ENCODE measurements at regions not wholly inside any gene's neighbourhood (a gene's known extent, or its start where the extent isn't known, plus 50 kb on each side); places are given as distances from the start of the nearest gene placed in this dataset.

DNA sequence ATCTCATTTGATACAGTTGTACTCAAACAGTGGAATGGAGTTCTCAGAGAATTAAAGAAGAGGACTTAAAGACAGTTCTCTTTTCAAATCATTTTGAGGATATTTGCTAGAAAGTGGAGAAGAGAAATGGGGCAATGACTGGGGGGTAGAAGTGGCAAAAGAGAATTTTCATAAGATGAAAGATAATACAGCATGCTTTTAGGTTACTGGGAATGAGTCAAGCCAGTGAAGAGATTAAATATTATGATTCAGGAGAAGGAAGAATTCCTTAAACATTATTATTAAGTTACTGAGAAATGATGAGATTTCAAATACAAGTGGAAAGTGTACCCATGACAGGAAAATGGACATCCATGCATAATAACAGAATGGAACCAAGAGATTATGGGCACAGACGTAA, 219.0 kb upstream of the DKK2 start:
- no peak for TF ChIP-seq CTCF (IDR thresholded peaks at IDR 0.05 in 8 of 11, conservative IDR thresholded peaks at IDR 0.05 in 3 of 11)
- TF ChIP-seq POLR2A (IDR thresholded peaks at IDR 0.05): no peak
- TF ChIP-seq POLR2AphosphoS5 (IDR thresholded peaks at IDR 0.05): no peak
- intact Hi-C loops (cut with DNase I; ENCODE audit: low total_unique reads): no loop called here
- H3K27ac ChIP-seq: no peak overlapping the region
- H3K27me3 ChIP-seq (replicated peaks in 1 of 7): no peaks in the 10 kb centered on the region
- no peaks in the 10 kb centered on the region for H3K36me3 ChIP-seq
- no peak for DNase-seq
- H3K4me3 ChIP-seq: no peak overlapping the region
- H3K4me1 ChIP-seq: no peaks in the 10 kb centered on the region
- no peaks in the 10 kb centered on the region for H3K9me3 ChIP-seq
- WGBS, 5 donors: 68 to 100% (median 76%) methylated on average over 1 of the region's 1 CpG

- no peak overlapping the region for H3K4me3 ChIP-seq
- no peak for DNase-seq
- TF ChIP-seq POLR2A (IDR thresholded peaks at IDR 0.05) (no peak), CTCF (IDR thresholded peaks at IDR 0.05 in 8 of 11, conservative IDR thresholded peaks at IDR 0.05 in 3 of 11) (no peak), POLR2AphosphoS5 (IDR thresholded peaks at IDR 0.05) (no peak)
- H3K9me3 ChIP-seq: peaks cover 0 to 3% (median 0%) of the 10 kb centered on the region in 8 donors
- intact Hi-C loops (cut with DNase I; ENCODE audit: low total_unique reads): no loop called here
- no peaks in the 10 kb centered on the region for H3K4me1 ChIP-seq
- no peaks in the 10 kb centered on the region for H3K36me3 ChIP-seq
- 82 to 88% (median 86%) methylated on average over 3 of the region's 3 CpGs for WGBS, 5 donors
- H3K27me3 ChIP-seq (replicated peaks in 1 of 7): no peaks in the 10 kb centered on the region
- H3K27ac ChIP-seq: no peak overlapping the region
These were observed 217.5 kb upstream of the DKK2 start for GRCh38 chr4:107253579-107254068.

GRCh38 chr4:107253090-107253489, 217.0 kb upstream of the DKK2 start:
- 65 to 82% (median 69%) methylated on average over 4 of the region's 4 CpGs for WGBS, 5 donors
- DNase-seq: no peak
- TF ChIP-seq CTCF (IDR thresholded peaks at IDR 0.05 in 8 of 11, conservative IDR thresholded peaks at IDR 0.05 in 3 of 11) (no peak), POLR2A (IDR thresholded peaks at IDR 0.05) (no peak), POLR2AphosphoS5 (IDR thresholded peaks at IDR 0.05) (no peak)
- H3K27ac ChIP-seq: no peak overlapping the region
- H3K36me3 ChIP-seq: no peaks in the 10 kb centered on the region
- intact Hi-C loops (cut with DNase I; ENCODE audit: low total_unique reads): no loop called here
- no peak overlapping the region for H3K4me3 ChIP-seq
- H3K9me3 ChIP-seq: peaks cover 0 to 3% (median 0%) of the 10 kb centered on the region in 8 donors
- H3K27me3 ChIP-seq (replicated peaks in 1 of 7): no peaks in the 10 kb centered on the region
- H3K4me1 ChIP-seq: no peaks in the 10 kb centered on the region

- 83 to 92% (median 87%) methylated on average over 2 of the region's 2 CpGs for WGBS, 5 donors
- no peak for DNase-seq
- Histone ChIP-seq H3K4me3 (no peak overlapping the region), H3K9me3 (peaks cover 0 to 3% (median 0%) of the 10 kb centered on the region in 8 donors), H3K27ac (no peak overlapping the region), H3K36me3 (no peaks in the 10 kb centered on the region), H3K27me3 (replicated peaks in 1 of 7) (no peaks in the 10 kb centered on the region), H3K4me1 (no peaks in the 10 kb centered on the region)
- intact Hi-C loops (cut with DNase I; ENCODE audit: low total_unique reads): no loop called here
- TF ChIP-seq POLR2AphosphoS5 (IDR thresholded peaks at IDR 0.05) (no peak), POLR2A (IDR thresholded peaks at IDR 0.05) (no peak), CTCF (IDR thresholded peaks at IDR 0.05 in 8 of 11, conservative IDR thresholded peaks at IDR 0.05 in 3 of 11) (no peak)
These were observed 216.5 kb upstream of the DKK2 start for GRCh38 chr4:107252571-107252970.
